ENCODE measurements at regions not wholly inside any gene's neighbourhood (a gene's known extent, or its start where the extent isn't known, plus 50 kb on each side); places are given as distances from the start of the nearest gene placed in this dataset.
"Not testable (repeated sequence)": the region's sequence is repeated elsewhere in the genome, so short reads cannot be mapped to it uniquely, and the experiment has no call there.

- no peak overlapping the region for H3K27ac ChIP-seq (ENCODE audit: low read length)
- H3K4me1 ChIP-seq (ENCODE audit: control insufficient read depth in 1 of 2, insufficient read depth in 2 of 2, low read length in 2 of 2) = no peaks in the 10 kb centered on the region
- no peak overlapping the region for H3K4me3 ChIP-seq (ENCODE audit: low read depth in 1 of 2, low read length in 2 of 2)
- no peaks in the 10 kb centered on the region for H3K9me3 ChIP-seq (ENCODE audit: control insufficient read depth in 1 of 2, low read length in 2 of 2)
- peaks cover 9 to 66% of the 10 kb centered on the region in 2 donors for H3K36me3 ChIP-seq (ENCODE audit: control insufficient read depth in 1 of 2, insufficient read depth in 2 of 2, low read length in 2 of 2)
- no peaks in the 10 kb centered on the region for H3K27me3 ChIP-seq (ENCODE audit: low read depth, low read length)
Observed at GRCh38 chr7:66549466-66549865, 79.2 kb upstream of the KCTD7 start.

GRCh38 chr7:66553001-66553400, 75.7 kb upstream of the KCTD7 start:
- H3K9me3 ChIP-seq (ENCODE audit: control insufficient read depth in 1 of 2, low read length in 2 of 2) = no peaks in the 10 kb centered on the region
- H3K4me3 ChIP-seq (ENCODE audit: low read depth in 1 of 2, low read length in 2 of 2) = no peak overlapping the region
- H3K36me3 ChIP-seq (ENCODE audit: control insufficient read depth in 1 of 2, insufficient read depth in 2 of 2, low read length in 2 of 2) = peaks cover 10 to 64% of the 10 kb centered on the region in 2 donors
- no peaks in the 10 kb centered on the region for H3K27me3 ChIP-seq (ENCODE audit: low read depth, low read length)
- H3K4me1 ChIP-seq (ENCODE audit: control insufficient read depth in 1 of 2, insufficient read depth in 2 of 2, low read length in 2 of 2) = peaks cover 0 to 8% of the 10 kb centered on the region in 2 donors
- H3K27ac ChIP-seq (ENCODE audit: low read length) = no peak overlapping the region

GRCh38 chr7:66553675-66554074, 75.0 kb upstream of the KCTD7 start:
- H3K27me3 ChIP-seq (ENCODE audit: low read depth, low read length); H3K4me3 ChIP-seq (ENCODE audit: low read depth in 1 of 2, low read length in 2 of 2): not testable (repeated sequence)
- peaks cover 10 to 60% of the 10 kb centered on the region in 2 donors for H3K36me3 ChIP-seq (ENCODE audit: control insufficient read depth in 1 of 2, insufficient read depth in 2 of 2, low read length in 2 of 2)

GRCh38 chr7:66554291-66554690, 74.4 kb upstream of the KCTD7 start:
- not testable (repeated sequence) for H3K27me3 ChIP-seq (ENCODE audit: low read depth, low read length); H3K9me3 ChIP-seq (ENCODE audit: control insufficient read depth in 1 of 2, low read length in 2 of 2); H3K4me3 ChIP-seq (ENCODE audit: low read depth in 1 of 2, low read length in 2 of 2); H3K27ac ChIP-seq (ENCODE audit: low read length)
- H3K4me1 ChIP-seq (ENCODE audit: control insufficient read depth in 1 of 2, insufficient read depth in 2 of 2, low read length in 2 of 2) = peaks cover 0 to 11% of the 10 kb centered on the region in 2 donors
- H3K36me3 ChIP-seq (ENCODE audit: control insufficient read depth in 1 of 2, insufficient read depth in 2 of 2, low read length in 2 of 2) = peaks cover 10 to 57% of the 10 kb centered on the region in 2 donors

More at GRCh38 chr7:66553675-66554074, 75.0 kb upstream of the KCTD7 start:
- peaks cover 0 to 11% of the 10 kb centered on the region in 2 donors for H3K4me1 ChIP-seq (ENCODE audit: control insufficient read depth in 1 of 2, insufficient read depth in 2 of 2, low read length in 2 of 2)
- H3K27ac ChIP-seq (ENCODE audit: low read length); H3K9me3 ChIP-seq (ENCODE audit: control insufficient read depth in 1 of 2, low read length in 2 of 2): not testable (repeated sequence)

- H3K27me3 ChIP-seq (ENCODE audit: low read depth, low read length); H3K9me3 ChIP-seq (ENCODE audit: control insufficient read depth in 1 of 2, low read length in 2 of 2): not testable (repeated sequence)
- peaks cover 10 to 57% of the 10 kb centered on the region in 2 donors for H3K36me3 ChIP-seq (ENCODE audit: control insufficient read depth in 1 of 2, insufficient read depth in 2 of 2, low read length in 2 of 2)
Observed at GRCh38 chr7:66554842-66555430, 73.7 kb upstream of the KCTD7 start.

GRCh38 chr7:66556177-66556548, 72.5 kb upstream of the KCTD7 start:
- Histone ChIP-seq H3K4me3 (ENCODE audit: low read depth in 1 of 2, low read length in 2 of 2) (no peak overlapping the region), H3K27ac (ENCODE audit: low read length) (no peak overlapping the region), H3K4me1 (ENCODE audit: control insufficient read depth in 1 of 2, insufficient read depth in 2 of 2, low read length in 2 of 2) (peaks cover 0 to 11% of the 10 kb centered on the region in 2 donors), H3K27me3 (ENCODE audit: low read depth, low read length) (no peaks in the 10 kb centered on the region), H3K9me3 (ENCODE audit: control insufficient read depth in 1 of 2, low read length in 2 of 2) (no peaks in the 10 kb centered on the region), H3K36me3 (ENCODE audit: control insufficient read depth in 1 of 2, insufficient read depth in 2 of 2, low read length in 2 of 2) (peaks cover 10 to 48% of the 10 kb centered on the region in 2 donors)

More at GRCh38 chr7:66554842-66555430, 73.7 kb upstream of the KCTD7 start:
- H3K4me1 ChIP-seq (ENCODE audit: control insufficient read depth in 1 of 2, insufficient read depth in 2 of 2, low read length in 2 of 2) = peaks cover 0 to 11% of the 10 kb centered on the region in 2 donors
- not testable (repeated sequence) for H3K27ac ChIP-seq (ENCODE audit: low read length); H3K4me3 ChIP-seq (ENCODE audit: low read depth in 1 of 2, low read length in 2 of 2)

- Histone ChIP-seq H3K4me1 (ENCODE audit: control insufficient read depth in 1 of 2, insufficient read depth in 2 of 2, low read length in 2 of 2) (peaks cover 0 to 11% of the 10 kb centered on the region in 2 donors), H3K27ac (ENCODE audit: low read length) (no peak overlapping the region), H3K9me3 (ENCODE audit: control insufficient read depth in 1 of 2, low read length in 2 of 2) (no peaks in the 10 kb centered on the region), H3K27me3 (ENCODE audit: low read depth, low read length) (no peaks in the 10 kb centered on the region), H3K4me3 (ENCODE audit: low read depth in 1 of 2, low read length in 2 of 2) (no peak overlapping the region), H3K36me3 (ENCODE audit: control insufficient read depth in 1 of 2, insufficient read depth in 2 of 2, low read length in 2 of 2) (peaks cover 10 to 43% of the 10 kb centered on the region in 2 donors)
Observed at GRCh38 chr7:66556549-66557213, 72.0 kb upstream of the KCTD7 start.

GRCh38 chr7:66557214-66558200, 71.2 kb upstream of the KCTD7 start:
- Histone ChIP-seq H3K27ac (ENCODE audit: low read length) (no peak overlapping the region), H3K27me3 (ENCODE audit: low read depth, low read length) (no peaks in the 10 kb centered on the region), H3K4me3 (ENCODE audit: low read depth in 1 of 2, low read length in 2 of 2) (no peak overlapping the region), H3K9me3 (ENCODE audit: control insufficient read depth in 1 of 2, low read length in 2 of 2) (no peaks in the 10 kb centered on the region), H3K36me3 (ENCODE audit: control insufficient read depth in 1 of 2, insufficient read depth in 2 of 2, low read length in 2 of 2) (peaks cover 10 to 34% of the 10 kb centered on the region in 2 donors), H3K4me1 (ENCODE audit: control insufficient read depth in 1 of 2, insufficient read depth in 2 of 2, low read length in 2 of 2) (peaks cover 0 to 11% of the 10 kb centered on the region in 2 donors)

- peaks cover 10 to 27% of the 10 kb centered on the region in 2 donors for H3K36me3 ChIP-seq (ENCODE audit: control insufficient read depth in 1 of 2, insufficient read depth in 2 of 2, low read length in 2 of 2)
- H3K9me3 ChIP-seq (ENCODE audit: control insufficient read depth in 1 of 2, low read length in 2 of 2) = no peaks in the 10 kb centered on the region
- H3K4me1 ChIP-seq (ENCODE audit: control insufficient read depth in 1 of 2, insufficient read depth in 2 of 2, low read length in 2 of 2) = peaks cover 0 to 11% of the 10 kb centered on the region in 2 donors
- no peaks in the 10 kb centered on the region for H3K27me3 ChIP-seq (ENCODE audit: low read depth, low read length)
- H3K4me3 ChIP-seq (ENCODE audit: low read depth in 1 of 2, low read length in 2 of 2) = no peak overlapping the region
- no peak overlapping the region for H3K27ac ChIP-seq (ENCODE audit: low read length)
Observed at GRCh38 chr7:66558201-66558641, 70.5 kb upstream of the KCTD7 start.

- Histone ChIP-seq H3K9me3 (ENCODE audit: control insufficient read depth in 1 of 2, low read length in 2 of 2) (no peaks in the 10 kb centered on the region), H3K27me3 (ENCODE audit: low read depth, low read length) (no peaks in the 10 kb centered on the region), H3K27ac (ENCODE audit: low read length) (no peak overlapping the region), H3K36me3 (ENCODE audit: control insufficient read depth in 1 of 2, insufficient read depth in 2 of 2, low read length in 2 of 2) (peaks cover 6 to 22% of the 10 kb centered on the region in 2 donors), H3K4me1 (ENCODE audit: control insufficient read depth in 1 of 2, insufficient read depth in 2 of 2, low read length in 2 of 2) (peaks cover 0 to 11% of the 10 kb centered on the region in 2 donors), H3K4me3 (ENCODE audit: low read depth in 1 of 2, low read length in 2 of 2) (no peak overlapping the region)
Observed at GRCh38 chr7:66558660-66559465, 69.8 kb upstream of the KCTD7 start.

All from muscle layer of duodenum (tissue), 2 donors.